Adipocyte (in vitro differentiated cells): ENCODE measurements at regions not wholly inside any gene's neighbourhood (a gene's known extent, or its start where the extent isn't known, plus 50 kb on each side); places are given as distances from the start of the nearest gene placed in this dataset.
A peak's percentile ranks its signal among the peaks of the same experiment; 100 is the strongest.

Experiments used
- DNase-seq: peaks from one replicate; pipeline ENCODE4 v3.0.0-alpha.2; 2015; ENCODE audit warnings: low read depth
- H3K27me3 ChIP-seq: replicated peaks from 2 replicates; pipeline ENCODE4 v1.7.0; 2013; ENCODE audit warnings: mild to moderate bottlenecking, low read length, moderate library complexity; ENCODE audit not compliant: control insufficient read depth, insufficient read depth
- H3K36me3 ChIP-seq: 2 replicates; pipeline ENCODE4 v1.7.0; 2013; ENCODE audit warnings: low read length, mild to moderate bottlenecking, moderate library complexity; ENCODE audit not compliant: control insufficient read depth, insufficient read depth, severe bottlenecking
- H3K4me1 ChIP-seq: 2 replicates; pipeline ENCODE4 v1.7.0; 2013; ENCODE audit warnings: mild to moderate bottlenecking, low read length, moderate library complexity; ENCODE audit not compliant: control insufficient read depth, insufficient read depth
- H3K4me3 ChIP-seq: 2 replicates; pipeline ENCODE4 v1.7.0; 2013; ENCODE audit warnings: mild to moderate bottlenecking, low read length, moderate library complexity
- H3K9ac ChIP-seq: 2 replicates; pipeline ENCODE4 v1.7.0; 2013; ENCODE audit warnings: mild to moderate bottlenecking, low read length, moderate library complexity
- H3K9me3 ChIP-seq: 2 replicates; pipeline ENCODE4 v1.7.0; 2013; ENCODE audit warnings: mild to moderate bottlenecking, low read length, moderate library complexity; ENCODE audit not compliant: control insufficient read depth

- no peak overlapping the region for H3K4me3 ChIP-seq
- peak; percentile 78 for DNase-seq
- no peak overlapping the region for H3K9ac ChIP-seq
- no peaks in the 10 kb centered on the region for H3K27me3 ChIP-seq
- H3K36me3 ChIP-seq: no peaks in the 10 kb centered on the region
- H3K9me3 ChIP-seq: no peaks in the 10 kb centered on the region
- peaks cover 3% of the 10 kb centered on the region for H3K4me1 ChIP-seq
These were observed 66.8 kb downstream of the FZD4 start for GRCh38 chr11:86888164-86889000.

GRCh38 chr11:86889001-86889341 lies 66.2 kb downstream of the FZD4 start:
- H3K4me3 ChIP-seq: no peak overlapping the region
- no peaks in the 10 kb centered on the region for H3K27me3 ChIP-seq
- H3K36me3 ChIP-seq: no peaks in the 10 kb centered on the region
- peaks cover 3% of the 10 kb centered on the region for H3K4me1 ChIP-seq
- no peak overlapping the region for H3K9ac ChIP-seq
- H3K9me3 ChIP-seq: no peaks in the 10 kb centered on the region
- no peak for DNase-seq

- H3K9me3 ChIP-seq: no peaks in the 10 kb centered on the region
- DNase-seq: no peak
- H3K4me1 ChIP-seq: peaks cover 3% of the 10 kb centered on the region
- H3K4me3 ChIP-seq: no peak overlapping the region
- H3K9ac ChIP-seq: no peak overlapping the region
- no peaks in the 10 kb centered on the region for H3K36me3 ChIP-seq
- no peaks in the 10 kb centered on the region for H3K27me3 ChIP-seq
These were observed 64.2 kb downstream of the FZD4 start for GRCh38 chr11:86891036-86891435.

- DNase-seq: no peak
- peaks cover 12% of the 10 kb centered on the region for H3K4me1 ChIP-seq
- no peaks in the 10 kb centered on the region for H3K36me3 ChIP-seq
- H3K27me3 ChIP-seq: no peaks in the 10 kb centered on the region
- H3K9me3 ChIP-seq: no peaks in the 10 kb centered on the region
- H3K9ac ChIP-seq: no peak overlapping the region
- no peak overlapping the region for H3K4me3 ChIP-seq
These were observed 62.0 kb downstream of the FZD4 start for GRCh38 chr11:86893235-86893634.
